ENCODE measurements at regions not wholly inside any gene's neighbourhood (a gene's known extent, or its start where the extent isn't known, plus 50 kb on each side); places are given as distances from the start of the nearest gene placed in this dataset.
"Not testable (repeated sequence)": the region's sequence is repeated elsewhere in the genome, so short reads cannot be mapped to it uniquely, and the experiment has no call there.

DNA sequence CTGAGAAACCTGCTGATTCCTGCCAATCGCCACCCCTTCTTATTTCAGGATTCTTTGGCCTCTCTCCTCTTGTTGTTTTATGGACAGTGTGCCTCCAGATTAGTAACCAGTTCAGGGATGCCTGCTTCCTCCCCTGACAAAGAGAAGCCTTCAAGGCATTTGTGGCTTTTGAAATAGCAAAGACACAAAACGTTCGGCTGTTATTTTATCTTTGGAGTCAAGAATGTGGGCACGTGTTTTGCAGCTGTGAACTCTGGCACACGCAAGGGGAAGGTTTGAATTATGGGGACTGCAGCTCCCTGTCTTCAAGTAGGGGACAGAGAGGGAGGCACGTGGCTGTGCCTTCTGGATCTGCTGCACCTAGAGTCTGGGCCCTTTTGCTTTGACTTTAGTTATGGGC is 157.9 kb upstream of the GRB10 start:
- H3K9me3 Mint-ChIP-seq = peaks cover 2 to 6% (median 2%) of the 10 kb centered on the region in 3 donors
- H3K4me1 Mint-ChIP-seq = no peaks in the 10 kb centered on the region
- H3K4me3 Mint-ChIP-seq = no peak overlapping the region
- H3K27me3 Mint-ChIP-seq = peaks cover 7% of the 10 kb centered on the region
- no peaks in the 10 kb centered on the region for H3K36me3 Mint-ChIP-seq
- H3K27ac Mint-ChIP-seq = no peak overlapping the region

DNA sequence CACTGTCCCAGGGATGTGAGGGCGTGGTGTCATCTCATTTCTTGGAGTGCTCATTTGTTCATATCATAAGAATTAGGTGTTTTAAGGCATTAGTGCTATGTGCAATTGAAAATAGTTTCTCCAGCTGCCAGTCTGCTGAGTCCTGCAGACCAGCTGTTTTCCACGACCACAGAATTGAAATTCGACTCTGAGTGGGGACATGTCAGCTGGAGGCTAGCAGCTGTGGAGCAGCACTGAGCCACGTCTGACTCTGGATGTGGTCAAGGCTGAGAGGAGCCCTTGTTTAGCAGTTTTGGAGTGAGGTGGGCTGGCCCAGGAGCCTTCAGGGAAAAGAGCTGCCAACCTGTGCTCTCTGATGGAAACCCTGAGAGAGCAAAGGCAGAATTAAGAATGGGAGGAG is 156.3 kb upstream of the GRB10 start:
- H3K4me1 Mint-ChIP-seq = no peaks in the 10 kb centered on the region
- H3K27ac Mint-ChIP-seq = no peak overlapping the region
- H3K36me3 Mint-ChIP-seq = no peaks in the 10 kb centered on the region
- H3K27me3 Mint-ChIP-seq = peaks cover 7% of the 10 kb centered on the region
- H3K4me3 Mint-ChIP-seq = no peak overlapping the region
- peaks cover 2 to 6% (median 4%) of the 10 kb centered on the region in 3 donors for H3K9me3 Mint-ChIP-seq

DNA sequence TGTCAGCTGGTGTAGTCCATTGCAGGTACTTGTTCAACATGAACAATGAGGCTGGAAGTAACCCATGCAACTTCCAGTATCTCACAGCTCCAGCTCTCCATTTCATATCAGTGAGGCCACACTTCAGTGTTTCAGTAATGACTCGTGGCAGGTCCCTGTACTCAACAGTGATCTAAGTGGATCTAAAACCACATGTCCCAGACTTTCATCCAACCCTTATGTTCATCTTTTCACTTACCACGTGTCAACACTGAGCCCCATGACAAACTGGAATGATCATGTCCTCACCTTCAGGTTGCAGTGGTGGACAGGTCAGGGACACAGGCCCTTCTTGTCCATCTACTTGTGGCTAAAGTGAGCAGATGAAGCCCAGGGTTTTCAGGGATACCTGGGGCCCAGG is 155.0 kb upstream of the GRB10 start:
- Mint-ChIP-seq H3K27ac (no peak overlapping the region), H3K9me3 (peaks cover 6% of the 10 kb centered on the region in 3 donors), H3K4me3 (no peak overlapping the region), H3K4me1 (no peaks in the 10 kb centered on the region), H3K27me3 (peaks cover 7% of the 10 kb centered on the region), H3K36me3 (no peaks in the 10 kb centered on the region)

GRCh38 chr7:50926049-50926448 is 143.4 kb upstream of the GRB10 start:
- Mint-ChIP-seq H3K9me3 (peaks cover 0 to 8% (median 4%) of the 10 kb centered on the region in 3 donors), H3K4me1 (no peaks in the 10 kb centered on the region), H3K36me3 (no peaks in the 10 kb centered on the region), H3K4me3 (peak overlapping the region in 1 of 4 donors; percentile 12), H3K27ac (no peak overlapping the region), H3K27me3 (no peaks in the 10 kb centered on the region)

- H3K27me3 Mint-ChIP-seq = no peaks in the 10 kb centered on the region
- H3K36me3 Mint-ChIP-seq = no peaks in the 10 kb centered on the region
- H3K27ac Mint-ChIP-seq = no peak overlapping the region
- H3K4me1 Mint-ChIP-seq = no peaks in the 10 kb centered on the region
- H3K4me3 Mint-ChIP-seq = no peak overlapping the region
- H3K9me3 Mint-ChIP-seq = peaks cover 0 to 8% (median 4%) of the 10 kb centered on the region in 3 donors
Measured at GRCh38 chr7:50923476-50923875, 140.8 kb upstream of the GRB10 start.

DNA sequence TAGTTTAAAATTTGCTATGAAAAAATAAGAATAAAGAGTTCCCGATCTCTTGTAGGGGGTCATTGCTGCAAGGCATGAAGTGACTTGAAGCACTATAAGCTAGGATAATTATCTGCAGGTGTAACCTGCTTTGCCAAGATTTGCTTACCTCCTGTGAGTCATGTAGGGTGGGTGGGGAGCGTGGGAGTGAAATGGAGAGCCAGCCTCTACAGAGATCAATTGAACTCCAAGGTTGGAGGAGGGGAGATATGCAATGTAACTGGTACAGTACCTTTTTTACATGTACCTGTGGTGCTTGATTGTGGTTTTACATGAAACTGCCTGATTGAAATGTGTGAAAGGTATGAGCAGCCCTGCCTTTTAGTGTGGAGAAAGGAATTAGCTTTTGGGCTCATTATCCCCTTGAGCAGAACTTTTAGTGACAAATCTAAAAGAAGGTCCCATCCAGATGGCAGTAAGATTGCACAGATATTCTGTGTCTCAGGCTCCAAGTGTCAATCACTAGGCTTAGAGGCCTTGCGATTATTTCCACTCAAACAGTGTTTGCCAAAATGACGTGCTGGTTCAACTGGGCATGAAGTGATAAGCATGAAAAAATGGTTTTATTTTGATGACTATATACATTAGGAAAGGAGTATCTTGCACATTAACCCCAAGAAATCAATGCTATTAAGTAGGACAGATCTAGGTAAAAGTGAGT is 138.6 kb upstream of the GRB10 start:
- no peak overlapping the region for H3K4me3 Mint-ChIP-seq
- H3K9me3 Mint-ChIP-seq = peaks cover 0 to 8% (median 4%) of the 10 kb centered on the region in 3 donors
- no peaks in the 10 kb centered on the region for H3K4me1 Mint-ChIP-seq
- no peak overlapping the region for H3K27ac Mint-ChIP-seq
- no peaks in the 10 kb centered on the region for H3K36me3 Mint-ChIP-seq
- H3K27me3 Mint-ChIP-seq = peaks cover 2% of the 10 kb centered on the region

DNA sequence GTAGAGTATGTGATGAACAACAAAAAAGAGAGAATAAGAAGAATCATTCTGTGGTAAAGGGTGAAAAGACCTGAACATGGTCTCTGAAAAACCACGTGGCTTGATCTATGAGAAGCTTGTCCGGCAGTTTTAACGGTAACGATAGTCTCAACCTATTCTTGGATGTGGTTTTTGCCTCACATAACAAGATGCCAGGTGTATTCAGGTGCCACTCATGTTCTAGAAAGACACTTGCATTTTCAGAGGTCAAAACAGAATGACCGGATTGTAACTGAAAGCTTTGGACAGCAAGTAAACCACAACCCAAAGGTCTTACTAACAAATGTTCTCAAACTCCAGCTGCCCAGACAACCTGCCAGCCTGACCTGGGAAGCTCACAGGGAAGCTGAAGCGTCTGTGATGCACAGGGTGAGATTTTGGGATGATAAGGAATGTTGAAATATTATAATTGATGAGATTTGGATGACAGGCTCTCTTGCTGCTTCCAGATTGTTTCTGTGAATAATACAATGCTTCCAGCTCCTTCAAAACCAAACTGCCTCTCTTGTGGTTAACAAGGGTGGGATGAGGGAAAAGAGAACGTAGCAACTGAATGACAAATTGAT is 137.4 kb upstream of the GRB10 start:
- Mint-ChIP-seq H3K27ac (no peak overlapping the region), H3K36me3 (no peaks in the 10 kb centered on the region), H3K4me1 (no peaks in the 10 kb centered on the region), H3K4me3 (no peak overlapping the region), H3K9me3 (peaks cover 0 to 8% (median 3%) of the 10 kb centered on the region in 3 donors), H3K27me3 (peaks cover 2% of the 10 kb centered on the region)

DNA sequence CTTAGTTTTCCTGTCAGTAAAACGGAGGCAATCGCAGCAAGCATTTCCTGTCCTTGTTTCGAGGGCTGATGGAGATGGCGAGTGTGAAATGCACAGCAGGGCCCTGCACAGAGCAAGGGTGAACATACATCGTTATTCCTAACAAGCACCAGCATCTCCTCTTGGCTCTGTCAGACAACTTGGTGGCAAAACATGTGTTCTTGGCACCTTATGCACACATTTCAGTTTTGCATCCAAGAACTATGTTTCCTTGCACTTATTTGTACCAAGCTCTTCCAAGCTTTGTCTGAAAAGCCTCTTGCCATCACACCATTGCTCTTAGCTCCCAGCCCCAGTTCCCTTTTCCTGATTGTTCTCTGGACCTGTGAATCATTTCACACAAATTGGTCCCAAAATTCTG is 132.9 kb upstream of the GRB10 start:
- Mint-ChIP-seq H3K27me3 (peaks cover 2% of the 10 kb centered on the region), H3K27ac (no peak overlapping the region), H3K4me1 (no peaks in the 10 kb centered on the region), H3K4me3 (no peak overlapping the region), H3K9me3 (peaks cover 0 to 5% (median 1%) of the 10 kb centered on the region in 3 donors), H3K36me3 (no peaks in the 10 kb centered on the region)

DNA sequence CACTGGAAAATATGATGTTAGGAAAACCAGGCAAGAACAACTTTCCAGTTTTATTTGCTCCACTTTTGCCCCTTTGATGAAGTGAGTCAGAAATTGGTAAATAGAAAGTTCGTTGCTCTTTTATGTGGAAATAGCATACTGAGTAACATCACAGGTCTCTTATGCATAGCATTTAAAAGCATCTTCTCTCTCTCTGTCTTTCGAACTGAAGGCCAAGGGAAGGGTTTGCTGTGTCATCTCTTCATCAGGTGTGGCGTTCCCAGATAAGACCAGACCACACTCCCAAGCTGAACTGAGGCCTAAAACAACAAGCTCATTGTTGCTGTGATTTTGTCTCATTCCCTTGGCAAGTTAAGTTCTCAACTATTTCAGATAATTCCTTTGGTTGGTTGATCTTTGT is 131.8 kb upstream of the GRB10 start:
- Mint-ChIP-seq H3K9me3 (peaks cover 0 to 5% (median 1%) of the 10 kb centered on the region in 3 donors), H3K4me1 (no peaks in the 10 kb centered on the region), H3K27me3 (peaks cover 2% of the 10 kb centered on the region), H3K27ac (no peak overlapping the region), H3K4me3 (no peak overlapping the region), H3K36me3 (no peaks in the 10 kb centered on the region)

GRCh38 chr7:50908628-50909290 is 126.1 kb upstream of the GRB10 start:
- H3K4me3 Mint-ChIP-seq = no peak overlapping the region
- H3K27me3 Mint-ChIP-seq = no peaks in the 10 kb centered on the region
- H3K4me1 Mint-ChIP-seq = no peaks in the 10 kb centered on the region
- no peaks in the 10 kb centered on the region for H3K36me3 Mint-ChIP-seq
- peaks cover 0 to 14% (median 0%) of the 10 kb centered on the region in 3 donors for H3K9me3 Mint-ChIP-seq
- no peak overlapping the region for H3K27ac Mint-ChIP-seq

DNA sequence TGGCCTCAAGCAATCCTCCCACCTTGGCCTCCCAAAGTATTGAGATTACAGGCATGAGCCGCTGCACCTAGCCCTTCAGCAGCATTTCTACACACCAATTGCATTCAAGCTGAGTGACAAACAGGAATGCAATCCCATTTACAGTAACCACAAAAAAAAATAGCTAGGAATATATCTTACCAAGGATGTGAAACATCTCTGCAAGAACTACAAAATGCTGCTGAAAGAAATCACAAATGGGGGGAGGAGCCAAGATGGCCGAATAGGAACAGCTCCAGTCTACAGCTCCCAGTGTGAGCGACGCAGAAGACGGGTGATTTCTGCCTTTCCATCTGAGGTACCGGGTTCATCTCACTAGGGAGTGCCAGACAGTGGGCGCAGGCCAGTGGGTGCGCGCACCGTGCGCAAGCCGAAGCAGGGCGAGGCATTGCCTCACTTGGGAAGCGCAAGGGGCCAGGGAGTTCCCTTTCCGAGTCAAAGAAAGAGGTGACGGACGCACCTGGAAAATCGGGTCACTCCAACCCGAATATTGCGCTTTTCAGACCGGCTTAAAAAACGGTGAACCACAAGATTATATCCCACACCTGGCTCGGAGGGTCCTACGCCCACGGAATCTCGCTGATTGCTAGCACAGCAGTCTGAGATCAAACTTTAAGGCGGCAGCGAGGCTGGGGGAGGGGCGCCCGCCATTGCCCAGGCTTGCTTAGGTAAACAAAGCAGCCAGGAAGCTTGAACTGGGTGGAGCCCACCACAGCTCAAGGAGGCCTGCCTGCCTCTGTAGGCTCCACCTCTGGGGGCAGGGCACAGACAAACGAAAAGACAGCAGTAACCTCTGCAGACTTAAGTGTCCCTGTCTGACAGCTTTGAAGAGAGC is 116.1 kb upstream of the GRB10 start:
- not testable (repeated sequence) for H3K4me3 Mint-ChIP-seq, H3K27ac Mint-ChIP-seq, H3K36me3 Mint-ChIP-seq, H3K9me3 Mint-ChIP-seq, H3K27me3 Mint-ChIP-seq, H3K4me1 Mint-ChIP-seq

- H3K36me3 Mint-ChIP-seq, H3K4me1 Mint-ChIP-seq, H3K27ac Mint-ChIP-seq, H3K9me3 Mint-ChIP-seq, H3K4me3 Mint-ChIP-seq, H3K27me3 Mint-ChIP-seq: not testable (repeated sequence)
Measured at GRCh38 chr7:50887061-50887460, 104.4 kb upstream of the GRB10 start.

DNA sequence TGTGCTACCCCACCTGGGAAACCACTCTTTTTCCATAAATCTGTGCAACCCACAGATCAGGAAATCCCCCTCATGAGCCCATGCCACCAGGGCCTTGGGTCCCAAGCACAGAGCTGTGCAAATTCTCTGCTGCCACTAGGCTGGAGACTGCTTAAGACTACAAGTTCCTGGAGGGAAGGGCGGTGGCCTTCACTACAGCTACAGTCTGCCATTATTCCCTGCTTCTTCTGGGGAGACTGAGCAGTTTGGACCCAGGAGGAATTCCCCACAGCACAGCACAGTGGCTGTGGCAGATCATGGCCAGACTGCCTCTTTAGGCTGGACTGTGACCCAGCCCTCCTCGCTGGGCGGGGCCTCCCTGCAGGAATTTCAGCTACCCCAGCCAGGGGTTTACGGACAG is 89.7 kb upstream of the GRB10 start:
- Mint-ChIP-seq H3K27me3 (peaks cover 5% of the 10 kb centered on the region), H3K27ac (no peak overlapping the region)

DNA sequence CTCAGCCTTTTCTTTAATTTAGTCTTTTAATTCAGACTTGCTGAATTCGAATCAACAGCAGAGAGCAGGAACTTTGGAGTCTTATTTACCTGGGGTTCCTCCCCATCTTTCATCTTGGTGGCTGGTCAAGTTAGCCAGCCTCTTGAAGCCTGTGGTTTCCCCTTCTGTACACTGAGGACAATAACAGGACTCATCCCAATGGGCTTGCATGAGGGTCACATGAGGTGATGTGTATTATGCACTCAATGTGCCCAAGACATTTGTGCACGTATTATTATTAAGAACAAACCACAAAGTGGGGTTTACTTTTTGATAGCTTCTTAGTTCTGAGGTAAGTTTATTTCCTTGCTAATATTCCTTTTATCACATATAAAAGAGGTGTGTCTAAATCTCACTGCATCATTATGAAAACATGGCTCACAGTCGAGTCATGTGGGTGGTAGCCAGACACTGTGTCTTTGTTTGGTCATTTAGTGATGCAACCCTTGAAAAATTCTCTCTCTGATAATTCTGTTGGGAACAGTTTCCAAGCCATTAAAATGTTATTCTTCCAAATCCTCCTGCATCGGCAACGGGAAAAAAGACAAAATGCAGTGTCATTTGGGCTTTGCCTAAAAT is 86.5 kb upstream of the GRB10 start:
- H3K27me3 Mint-ChIP-seq = peaks cover 7% of the 10 kb centered on the region
- H3K4me1 Mint-ChIP-seq = no peaks in the 10 kb centered on the region
- no peak overlapping the region for H3K4me3 Mint-ChIP-seq
- no peaks in the 10 kb centered on the region for H3K36me3 Mint-ChIP-seq
- peaks cover 0 to 3% (median 0%) of the 10 kb centered on the region in 3 donors for H3K9me3 Mint-ChIP-seq
- H3K27ac Mint-ChIP-seq = no peak overlapping the region

More for the DNA sequence above, 89.7 kb upstream of the GRB10 start:
- H3K36me3 Mint-ChIP-seq = no peaks in the 10 kb centered on the region
- no peak overlapping the region for H3K4me3 Mint-ChIP-seq
- no peaks in the 10 kb centered on the region for H3K4me1 Mint-ChIP-seq
- peaks cover 2 to 5% (median 3%) of the 10 kb centered on the region in 3 donors for H3K9me3 Mint-ChIP-seq
